Suppressor macrophage treated with lipopolysaccharide for 1 hour (primary cell): ENCODE measurements at regions not wholly inside any gene's neighbourhood (a gene's known extent, or its start where the extent isn't known, plus 50 kb on each side); places are given as distances from the start of the nearest gene placed in this dataset.
"Not testable (repeated sequence)": the region's sequence is repeated elsewhere in the genome, so short reads cannot be mapped to it uniquely, and the experiment has no call there.

Experiments
- DNase-seq, 3 donors: peaks; one replicate each; pipeline ENCODE4 v3.0.0-alpha.2; 2020 to 2022

GRCh38 chr2:150699218-150699617 lies 211.8 kb upstream of the RND3 start:
- no peak for DNase-seq

GRCh38 chr2:150698016-150698661 lies 210.7 kb upstream of the RND3 start:
- no peak for DNase-seq

GRCh38 chr2:150697596-150697995 lies 210.1 kb upstream of the RND3 start:
- no peak for DNase-seq

GRCh38 chr2:150695451-150696135 lies 208.1 kb upstream of the RND3 start:
- no peak for DNase-seq

GRCh38 chr2:150693556-150693955 lies 206.1 kb upstream of the RND3 start:
- DNase-seq, result no peak

- DNase-seq, result peak in 2 of 3 donors; percentile 32 to 36
Measured at GRCh38 chr2:150690870-150691269, 203.4 kb upstream of the RND3 start.

- DNase-seq, result no peak
Measured at GRCh38 chr2:150690261-150690660, 202.8 kb upstream of the RND3 start.

- peak in 2 of 3 donors; percentile 14 to 30 for DNase-seq
Measured at GRCh38 chr2:150689590-150689989, 202.1 kb upstream of the RND3 start.

- no peak for DNase-seq
Measured at GRCh38 chr2:150688016-150688415, 200.5 kb upstream of the RND3 start.

GRCh38 chr2:150686391-150686790 lies 198.9 kb upstream of the RND3 start:
- DNase-seq, result no peak

GRCh38 chr2:150681120-150681804 lies 193.8 kb upstream of the RND3 start:
- peak; percentile 58 to 93 (median 87) for DNase-seq

GRCh38 chr2:150679456-150680120 lies 192.1 kb upstream of the RND3 start:
- no peak for DNase-seq

GRCh38 chr2:150677551-150677950 lies 190.1 kb upstream of the RND3 start:
- no peak for DNase-seq

GRCh38 chr2:150676747-150677383 lies 189.4 kb upstream of the RND3 start:
- no peak for DNase-seq

- no peak for DNase-seq
Measured at GRCh38 chr2:150675807-150676206, 188.3 kb upstream of the RND3 start.

GRCh38 chr2:150674283-150674682 lies 186.8 kb upstream of the RND3 start:
- no peak for DNase-seq

- DNase-seq, result no peak
Measured at GRCh38 chr2:150672311-150672710, 184.8 kb upstream of the RND3 start.

GRCh38 chr2:150669492-150669891 lies 182.0 kb upstream of the RND3 start:
- DNase-seq, result no peak

- DNase-seq, result not testable (repeated sequence)
Measured at GRCh38 chr2:150667039-150667438, 179.6 kb upstream of the RND3 start.

GRCh38 chr2:150663143-150663542 lies 175.7 kb upstream of the RND3 start:
- no peak for DNase-seq

GRCh38 chr2:150656002-150656401 lies 168.5 kb upstream of the RND3 start:
- no peak for DNase-seq

- DNase-seq, result no peak
Measured at GRCh38 chr2:150653351-150653750, 165.9 kb upstream of the RND3 start.

GRCh38 chr2:150647943-150648342 lies 160.5 kb upstream of the RND3 start:
- DNase-seq, result peak in 1 of 3 donors; percentile 10
